ENCODE measurements at regions not wholly inside any gene's neighbourhood (a gene's known extent, or its start where the extent isn't known, plus 50 kb on each side); places are given as distances from the start of the nearest gene placed in this dataset.

GRCh38 chr2:37819186-37819585 lies 105.9 kb upstream of the RMDN2 start:
- TF ChIP-seq, protein P1, sequence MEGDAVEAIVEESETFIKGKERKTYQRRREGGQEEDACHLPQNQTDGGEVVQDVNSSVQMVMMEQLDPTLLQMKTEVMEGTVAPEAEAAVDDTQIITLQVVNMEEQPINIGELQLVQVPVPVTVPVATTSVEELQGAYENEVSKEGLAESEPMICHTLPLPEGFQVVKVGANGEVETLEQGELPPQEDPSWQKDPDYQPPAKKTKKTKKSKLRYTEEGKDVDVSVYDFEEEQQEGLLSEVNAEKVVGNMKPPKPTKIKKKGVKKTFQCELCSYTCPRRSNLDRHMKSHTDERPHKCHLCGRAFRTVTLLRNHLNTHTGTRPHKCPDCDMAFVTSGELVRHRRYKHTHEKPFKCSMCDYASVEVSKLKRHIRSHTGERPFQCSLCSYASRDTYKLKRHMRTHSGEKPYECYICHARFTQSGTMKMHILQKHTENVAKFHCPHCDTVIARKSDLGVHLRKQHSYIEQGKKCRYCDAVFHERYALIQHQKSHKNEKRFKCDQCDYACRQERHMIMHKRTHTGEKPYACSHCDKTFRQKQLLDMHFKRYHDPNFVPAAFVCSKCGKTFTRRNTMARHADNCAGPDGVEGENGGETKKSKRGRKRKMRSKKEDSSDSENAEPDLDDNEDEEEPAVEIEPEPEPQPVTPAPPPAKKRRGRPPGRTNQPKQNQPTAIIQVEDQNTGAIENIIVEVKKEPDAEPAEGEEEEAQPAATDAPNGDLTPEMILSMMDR (conservative IDR thresholded peaks at IDR 0.05 in 1 of 2, IDR thresholded peaks at IDR 0.05 in 1 of 2; ENCODE audit: low read depth in 1 of 2, low read length in 2 of 2): no peak
- TF ChIP-seq EZH2 (IDR thresholded peaks at IDR 0.05; ENCODE audit: low read length, missing control alignments): no peak
- H3K4me1 ChIP-seq (ENCODE audit: control insufficient read depth, extremely low read depth, insufficient read depth, low read length): peaks cover 6% of the 10 kb centered on the region
- H4K20me1 ChIP-seq (ENCODE audit: control insufficient read depth, extremely low read depth, insufficient read depth, low read length): no peaks in the 10 kb centered on the region
- peak overlapping the region; percentile 11 for H3K27ac ChIP-seq (ENCODE audit: insufficient read depth, low read length)
- H3K79me2 ChIP-seq (ENCODE audit: control insufficient read depth, insufficient read depth, low read length): no peaks in the 10 kb centered on the region
- no peak overlapping the region for H2AFZ ChIP-seq (ENCODE audit: low read length)
- H3K9ac ChIP-seq (ENCODE audit: insufficient read depth, low read length): no peak overlapping the region
- peak; percentile 90 to 95 for DNase-seq (ENCODE audit: low read depth in 2 of 2)
- H3K9me3 ChIP-seq (ENCODE audit: control insufficient read depth, insufficient read depth, low read depth, low read length): no peaks in the 10 kb centered on the region
- no peaks in the 10 kb centered on the region for H3K27me3 ChIP-seq (ENCODE audit: control insufficient read depth, insufficient read depth, low read length)
- no peaks in the 10 kb centered on the region for H3K36me3 ChIP-seq (ENCODE audit: control insufficient read depth, insufficient read depth, low read length)
- no peak overlapping the region for H3K4me3 ChIP-seq (replicated peaks in 1 of 4; ENCODE audit: control extremely low read depth in 1 of 4, insufficient read depth in 1 of 4, low read depth in 3 of 4, low read length in 4 of 4)
- no peak overlapping the region for H3K4me2 ChIP-seq (ENCODE audit: extremely low read depth, insufficient read depth, low read length)

GRCh38 chr2:37820471-37820986 lies 104.6 kb upstream of the RMDN2 start:
- Histone ChIP-seq H4K20me1 (ENCODE audit: control insufficient read depth, extremely low read depth, insufficient read depth, low read length) (no peaks in the 10 kb centered on the region), H3K79me2 (ENCODE audit: control insufficient read depth, insufficient read depth, low read length) (no peaks in the 10 kb centered on the region), H2AFZ (ENCODE audit: low read length) (no peak overlapping the region), H3K36me3 (ENCODE audit: control insufficient read depth, insufficient read depth, low read length) (no peaks in the 10 kb centered on the region), H3K9ac (ENCODE audit: insufficient read depth, low read length) (no peak overlapping the region), H3K4me1 (ENCODE audit: control insufficient read depth, extremely low read depth, insufficient read depth, low read length) (peaks cover 6% of the 10 kb centered on the region), H3K27me3 (ENCODE audit: control insufficient read depth, insufficient read depth, low read length) (no peaks in the 10 kb centered on the region), H3K4me3 (replicated peaks in 1 of 4; ENCODE audit: control extremely low read depth in 1 of 4, insufficient read depth in 1 of 4, low read depth in 3 of 4, low read length in 4 of 4) (no peak overlapping the region), H3K4me2 (ENCODE audit: extremely low read depth, insufficient read depth, low read length) (no peak overlapping the region), H3K9me3 (ENCODE audit: control insufficient read depth, insufficient read depth, low read depth, low read length) (no peaks in the 10 kb centered on the region), H3K27ac (ENCODE audit: insufficient read depth, low read length) (no peak overlapping the region)
- no peak for TF ChIP-seq EZH2 (IDR thresholded peaks at IDR 0.05; ENCODE audit: low read length, missing control alignments)
- TF ChIP-seq, protein P1 (conservative IDR thresholded peaks at IDR 0.05 in 1 of 2, IDR thresholded peaks at IDR 0.05 in 1 of 2; ENCODE audit: low read depth in 1 of 2, low read length in 2 of 2): no peak
- no peak for DNase-seq (ENCODE audit: low read depth in 2 of 2)

DNA sequence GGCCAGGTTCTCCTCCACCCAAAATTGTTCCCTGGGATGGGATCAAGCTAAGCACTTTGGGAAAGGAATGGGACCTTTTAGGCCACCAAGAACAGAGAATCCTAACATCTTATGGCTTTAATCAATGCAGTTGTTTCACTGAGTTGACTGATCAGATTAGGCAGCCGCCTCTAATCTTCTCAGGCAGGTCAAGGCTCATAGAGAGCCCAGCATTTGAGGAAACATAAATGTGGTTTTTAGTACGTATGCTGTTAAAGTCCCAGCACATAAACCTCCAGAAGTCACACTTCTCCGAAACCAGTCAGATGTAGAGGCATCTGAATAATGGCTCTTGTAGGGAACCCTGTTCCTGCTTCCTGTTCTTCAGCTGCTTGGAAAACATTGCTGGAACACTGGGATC lies 99.5 kb upstream of the RMDN2 start:
- Histone ChIP-seq H3K36me3 (ENCODE audit: control insufficient read depth, insufficient read depth, low read length) (no peaks in the 10 kb centered on the region), H3K4me3 (replicated peaks in 1 of 4; ENCODE audit: control extremely low read depth in 1 of 4, insufficient read depth in 1 of 4, low read depth in 3 of 4, low read length in 4 of 4) (no peak overlapping the region), H4K20me1 (ENCODE audit: control insufficient read depth, extremely low read depth, insufficient read depth, low read length) (no peaks in the 10 kb centered on the region), H3K4me1 (ENCODE audit: control insufficient read depth, extremely low read depth, insufficient read depth, low read length) (peaks cover 20% of the 10 kb centered on the region), H3K4me2 (ENCODE audit: extremely low read depth, insufficient read depth, low read length) (no peak overlapping the region), H3K9me3 (ENCODE audit: control insufficient read depth, insufficient read depth, low read depth, low read length) (no peaks in the 10 kb centered on the region), H3K27ac (ENCODE audit: insufficient read depth, low read length) (no peak overlapping the region), H3K27me3 (ENCODE audit: control insufficient read depth, insufficient read depth, low read length) (no peaks in the 10 kb centered on the region), H3K9ac (ENCODE audit: insufficient read depth, low read length) (no peak overlapping the region), H2AFZ (ENCODE audit: low read length) (no peak overlapping the region), H3K79me2 (ENCODE audit: control insufficient read depth, insufficient read depth, low read length) (no peaks in the 10 kb centered on the region)
- TF ChIP-seq, protein P1 (conservative IDR thresholded peaks at IDR 0.05 in 1 of 2, IDR thresholded peaks at IDR 0.05 in 1 of 2; ENCODE audit: low read depth in 1 of 2, low read length in 2 of 2): no peak
- no peak for TF ChIP-seq EZH2 (IDR thresholded peaks at IDR 0.05; ENCODE audit: low read length, missing control alignments)
- no peak for DNase-seq (ENCODE audit: low read depth in 2 of 2)
